Cardiac muscle cell (in vitro differentiated cells and primary cell): ENCODE measurements at regions not wholly inside any gene's neighbourhood (a gene's known extent, or its start where the extent isn't known, plus 50 kb on each side); places are given as distances from the start of the nearest gene placed in this dataset.

ENCODE experiments used
- DNase-seq, 2 donors: peaks; one replicate each; pipeline versions ENCODE4 v3.0.0 to v3.0.0-alpha.2; 2010 to 2017; ENCODE audit warnings: low read depth in 1 of 2, low spot score in 1 of 2
- H3K27ac ChIP-seq: fragments of 200-600 bp; sonication (generic); 2 replicates; pipeline ENCODE4 v1.5.1; 2016
- H3K27me3 ChIP-seq: fragments of 200-600 bp; sonication (generic); 2 replicates; pipeline ENCODE4 v1.6.0; 2016; ENCODE audit warnings: control low read depth
- H3K36me3 ChIP-seq: fragments of 200-600 bp; sonication (generic); 2 replicates; pipeline ENCODE4 v1.5.1; 2016; ENCODE audit warnings: control low read depth
- H3K4me1 ChIP-seq: fragments of 200-600 bp; sonication (generic); 2 replicates; pipeline ENCODE4 v1.8.1; 2017; ENCODE audit warnings: low read depth, mild to moderate bottlenecking, mixed run types
- H3K4me3 ChIP-seq: fragments of 200-600 bp; sonication (generic); 2 replicates; pipeline ENCODE4 v1.5.1; 2016; ENCODE audit warnings: mild to moderate bottlenecking
- H3K9me3 ChIP-seq: fragments of 200-600 bp; sonication (generic); 2 replicates; pipeline ENCODE4 v1.5.1; 2017; ENCODE audit warnings: low read depth, mild to moderate bottlenecking, control low read depth
- CTCF ChIP-seq: IDR thresholded peaks from 2 replicates; pipeline ENCODE4 v1.5.1; 2012; ENCODE audit warnings: low read depth, mild to moderate bottlenecking, low read length

GRCh38 chr7:121755818-121756552, 117.0 kb upstream of the PTPRZ1 start:
- no peaks in the 10 kb centered on the region for H3K27me3 ChIP-seq
- no peak overlapping the region for H3K4me3 ChIP-seq
- DNase-seq, result peak in 1 of 2 donors; percentile 9
- H3K27ac ChIP-seq, result no peak overlapping the region
- H3K9me3 ChIP-seq, result no peaks in the 10 kb centered on the region
- no peaks in the 10 kb centered on the region for H3K36me3 ChIP-seq
- H3K4me1 ChIP-seq, result no peaks in the 10 kb centered on the region
- TF ChIP-seq CTCF, result no peak

GRCh38 chr7:121755286-121755685, 117.7 kb upstream of the PTPRZ1 start:
- Histone ChIP-seq H3K4me3 (no peak overlapping the region), H3K27ac (no peak overlapping the region), H3K9me3 (no peaks in the 10 kb centered on the region), H3K27me3 (no peaks in the 10 kb centered on the region), H3K4me1 (no peaks in the 10 kb centered on the region), H3K36me3 (no peaks in the 10 kb centered on the region)
- peak; percentile 2 to 33 for DNase-seq
- TF ChIP-seq CTCF, result no peak

GRCh38 chr7:121753944-121754343, 119.0 kb upstream of the PTPRZ1 start:
- DNase-seq, result no peak
- Histone ChIP-seq H3K9me3 (no peaks in the 10 kb centered on the region), H3K27ac (no peak overlapping the region), H3K4me1 (no peaks in the 10 kb centered on the region), H3K27me3 (no peaks in the 10 kb centered on the region), H3K36me3 (no peaks in the 10 kb centered on the region), H3K4me3 (no peak overlapping the region)
- TF ChIP-seq CTCF, result no peak

- peak; percentile 22 to 29 for DNase-seq
- TF ChIP-seq CTCF, result peak; percentile 43
- Histone ChIP-seq H3K4me1 (no peaks in the 10 kb centered on the region), H3K36me3 (no peaks in the 10 kb centered on the region), H3K9me3 (no peaks in the 10 kb centered on the region), H3K4me3 (no peak overlapping the region), H3K27ac (no peak overlapping the region), H3K27me3 (no peaks in the 10 kb centered on the region)
These were observed 120.3 kb upstream of the PTPRZ1 start for GRCh38 chr7:121752706-121753105.

GRCh38 chr7:121748546-121748945, 124.4 kb upstream of the PTPRZ1 start:
- Histone ChIP-seq H3K36me3 (no peaks in the 10 kb centered on the region), H3K9me3 (no peaks in the 10 kb centered on the region), H3K27me3 (no peaks in the 10 kb centered on the region), H3K27ac (no peak overlapping the region), H3K4me1 (no peaks in the 10 kb centered on the region), H3K4me3 (no peak overlapping the region)
- no peak for DNase-seq
- no peak for TF ChIP-seq CTCF
